HepG2 (cell line): ENCODE measurements at regions not wholly inside any gene's neighbourhood (a gene's known extent, or its start where the extent isn't known, plus 50 kb on each side); places are given as distances from the start of the nearest gene placed in this dataset.

Source experiments
- ATAC-seq: fragments of 200-7000 bp; cut with Tn5 transposase; 3 replicates; pipeline ENCODE4 v1.9.1; 2020; ENCODE audit warnings: mild to moderate bottlenecking, moderate library complexity
- BruUV-seq: library from RNA; stranded (reverse); fragments of 400-500 nt; replicated peaks from 2 replicates; lab custom pipeline; 2021; lab: Mats Ljungman, UMichigan
- CTCF ChIA-PET: fragments of 300-600 bp; formaldehyde crosslinking; extraction: SDS; loops from one replicate; lab custom pipeline; 2021; ENCODE audit warnings: low total read pairs, inconsistent platforms, low intra/inter-chr PET ratio; lab: Yijun Ruan, JAX
- POLR2A ChIA-PET: fragments of 350-600 bp; sonication (Branson Sonifier 250); formaldehyde crosslinking; loops from one replicate; lab custom pipeline; 2020; ENCODE audit warnings: antibody characterized with exemption, inconsistent platforms; lab: Yijun Ruan, JAX
- DNase-seq: peaks from one replicate; pipeline ENCODE4 v3.0.0-alpha.2; 2015; ENCODE audit warnings: low spot score
- FAIRE-seq: peaks from 3 replicates; lab custom pipeline; 2011; peaks lifted over from hg19 to GRCh38; lab: Jason Lieb, UNC
- H2AFZ ChIP-seq: one replicate; pipeline ENCODE4 v1.6.1; 2011; ENCODE audit warnings: low read length, inconsistent platforms
- H3K27ac ChIP-seq: fragments of 300-600 bp; 3 replicates; pipeline ENCODE4 v1.8.0; 2011; ENCODE audit warnings: mixed run types, mild to moderate bottlenecking, mixed read lengths, low read length, inconsistent platforms; ENCODE audit not compliant: insufficient read depth; ENCODE audit errors: extremely low read length
- H3K27me3 ChIP-seq, 2 experiments: fragments of 200-600 bp in 1 of 2; 2 replicates in 1 of 2; 3 replicates in 1 of 2; pipeline versions ENCODE4 v1.6.0 to v1.8.0; 2011; ENCODE audit warnings: low read length in 2 of 2, mild to moderate bottlenecking in 2 of 2, moderate library complexity in 2 of 2, inconsistent platforms in 1 of 2; ENCODE audit not compliant: insufficient read depth in 2 of 2, control insufficient read depth in 1 of 2
- H3K36me3 ChIP-seq, 2 experiments: fragments of 200-600 bp in 1 of 2; replicated peaks in 1 of 2; 2 replicates in 1 of 2; 3 replicates in 1 of 2; pipeline versions ENCODE4 v1.5.1 to v1.8.0; 2011; ENCODE audit warnings: low read length in 2 of 2, inconsistent platforms in 1 of 2; ENCODE audit not compliant: insufficient read depth in 2 of 2, control insufficient read depth in 1 of 2
- H3K4me1 ChIP-seq: 2 replicates; pipeline ENCODE4 v1.5.1; 2012; ENCODE audit warnings: low read length, inconsistent platforms; ENCODE audit not compliant: insufficient read depth
- H3K4me2 ChIP-seq: 2 replicates; pipeline ENCODE4 v1.6.0; 2011; ENCODE audit warnings: low read depth, low read length, inconsistent platforms
- H3K4me3 ChIP-seq, 3 experiments: fragments of 200-600 bp in 1 of 3; sonication (generic), shearing (Covaris generic) in 1 of 3; replicated peaks in 1 of 3; 2 replicates each; pipeline ENCODE4 v1.5.1; 2011 to 2016; ENCODE audit warnings: low read length in 3 of 3, inconsistent platforms in 2 of 3, low read depth in 2 of 3, mild to moderate bottlenecking in 2 of 3, control low read depth in 1 of 3, mixed read lengths in 1 of 3; ENCODE audit not compliant: insufficient read depth in 1 of 3
- H3K79me2 ChIP-seq: one replicate; pipeline ENCODE4 v1.6.1; 2011; ENCODE audit warnings: low read length, inconsistent platforms; ENCODE audit not compliant: insufficient read depth
- H3K9ac ChIP-seq: 2 replicates; pipeline ENCODE4 v1.6.0; 2011; ENCODE audit warnings: mild to moderate bottlenecking, low read depth, low read length, inconsistent platforms; ENCODE audit not compliant: insufficient read depth
- H3K9me3 ChIP-seq: 2 replicates; pipeline ENCODE4 v1.5.1; 2012; ENCODE audit warnings: mild to moderate bottlenecking, low read length
- H4K20me1 ChIP-seq: 2 replicates; pipeline ENCODE4 v1.6.0; 2011; ENCODE audit warnings: inconsistent platforms, mild to moderate bottlenecking, low read length, moderate library complexity; ENCODE audit not compliant: insufficient read depth
- ARHGAP35 ChIP-seq: sonication (generic); formaldehyde crosslinking; IDR thresholded peaks from 2 replicates; pipeline ENCODE4 v1.9.0; 2022; ENCODE audit warnings: mild to moderate bottlenecking, inconsistent platforms, moderate library complexity, missing genetic modification reagents, borderline replicate concordance
- DMAP1 ChIP-seq: IDR thresholded peaks from 2 replicates; pipeline ENCODE4 v1.6.1; 2016
- HNRNPUL1 ChIP-seq: fragments of 200-400 bp; formaldehyde crosslinking; IDR thresholded peaks from 2 replicates; pipeline ENCODE4 v1.6.1; 2017; ENCODE audit warnings: low read depth, mild to moderate bottlenecking, low read length, moderate library complexity
- NRL ChIP-seq: sonication (generic); formaldehyde crosslinking; IDR thresholded peaks from 2 replicates; pipeline ENCODE4 v1.5.0; 2020; ENCODE audit warnings: missing genetic modification reagents, mild to moderate bottlenecking, moderate library complexity, borderline replicate concordance
- ZFYVE20 ChIP-seq: sonication (generic); formaldehyde crosslinking; IDR thresholded peaks from 2 replicates; pipeline ENCODE4 v1.8.0; 2023; ENCODE audit warnings: low read depth, mild to moderate bottlenecking, moderate library complexity, missing genetic modification reagents, borderline replicate concordance
- ZNF234 ChIP-seq: sonication (generic); formaldehyde crosslinking; conservative IDR thresholded peaks from 2 replicates; pipeline ENCODE4 v1.5.1; 2020; ENCODE audit warnings: mild to moderate bottlenecking, missing genetic modification reagents
- ZNF296 ChIP-seq: sonication (generic); formaldehyde crosslinking; conservative IDR thresholded peaks from 2 replicates; pipeline ENCODE4 v1.5.0; 2020; ENCODE audit warnings: mild to moderate bottlenecking, missing genetic modification reagents
- ZNF326 ChIP-seq: sonication (generic); formaldehyde crosslinking; IDR thresholded peaks from 2 replicates; pipeline ENCODE4 v1.4.0; 2020; ENCODE audit warnings: missing genetic modification reagents, borderline replicate concordance
- ZNF484 ChIP-seq: sonication (generic); formaldehyde crosslinking; IDR thresholded peaks from 2 replicates; pipeline ENCODE4 v1.5.1; 2020; ENCODE audit warnings: mild to moderate bottlenecking, low read depth, missing genetic modification reagents, borderline replicate concordance
- ZNF569 ChIP-seq: sonication (generic); formaldehyde crosslinking; IDR thresholded peaks from 2 replicates; pipeline ENCODE4 v1.5.0; 2020; ENCODE audit warnings: mild to moderate bottlenecking, missing genetic modification reagents, moderate library complexity, borderline replicate concordance
- WGBS: methylation state at CpG from one replicate; pipeline ENCODE4 v1.1.6; 2017; ENCODE audit warnings: low lambda C conversion rate; 5-methylcytosine and 5-hydroxymethylcytosine counted together
- in situ Hi-C: cut with HindIII; loops from 2 replicates; pipeline ENCODE4 v1.10.0; 2017; ENCODE audit warnings: low pct_unique_long_range_greater_than_20kb; ENCODE audit not compliant: extremely low pct_ligation_motif_present
- intact Hi-C: fragments of 100-400 bp; cut with micrococcal nuclease; formaldehyde crosslinking; loops from one replicate; pipeline ENCODE4 v1.10.0; 2022; ENCODE audit not compliant: unreplicated experiment
- TF ChIP-seq, protein P1 (sequence below): IDR thresholded peaks from 2 replicates; pipeline ENCODE4 v1.6.1; 2018; ENCODE audit warnings: missing genetic modification reagents, mild to moderate bottlenecking, missing compliant biosample characterization
- TF ChIP-seq, protein P2 (sequence below): sonication (generic); formaldehyde crosslinking; IDR thresholded peaks from 2 replicates; pipeline ENCODE4 v1.4.0; 2020; ENCODE audit warnings: mild to moderate bottlenecking, low read depth, missing genetic modification reagents
- TF ChIP-seq, protein P3 (sequence below): IDR thresholded peaks from 2 replicates; pipeline ENCODE4 v1.6.1; 2016; ENCODE audit warnings: low read depth

DNA sequence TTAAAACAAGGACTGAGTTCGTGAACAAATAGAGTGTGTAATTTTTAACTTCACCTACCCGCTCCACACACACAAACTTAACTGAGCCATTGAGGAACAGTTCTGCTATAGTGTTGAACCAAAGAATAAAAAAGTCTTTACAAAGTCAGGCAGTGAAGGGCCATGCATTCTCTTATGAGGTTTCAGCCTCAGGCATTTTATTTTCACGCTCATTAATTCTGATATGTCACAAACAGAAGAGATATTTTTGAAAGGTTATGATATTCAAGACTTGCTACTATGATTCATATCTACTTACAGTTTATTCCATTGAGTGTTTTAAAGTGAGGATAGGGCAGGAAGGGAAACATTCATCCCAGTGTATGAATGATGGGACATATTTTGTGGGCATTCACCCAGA is 282.2 kb downstream of the SLITRK5 start:
- WGBS, result 0% methylated on average over 3 of the region's 3 CpGs
- CTCF ChIA-PET, result no interaction called here
- Histone ChIP-seq H2AFZ (no peak overlapping the region), H4K20me1 (no peaks in the 10 kb centered on the region), H3K4me2 (no peak overlapping the region), H3K9me3 (no peaks in the 10 kb centered on the region), H3K4me3 (no peak overlapping the region), H3K36me3 (no peaks in the 10 kb centered on the region), H3K79me2 (no peaks in the 10 kb centered on the region), H3K27ac (no peak overlapping the region), H3K4me1 (no peaks in the 10 kb centered on the region), H3K9ac (no peak overlapping the region), H3K27me3 (no peaks in the 10 kb centered on the region)
- POLR2A ChIA-PET, result no interaction called here
- in situ Hi-C loops, result no loop called here
- DNase-seq (no peak), ATAC-seq (no peak), FAIRE-seq (no peak)
- TF ChIP-seq, protein P1, sequence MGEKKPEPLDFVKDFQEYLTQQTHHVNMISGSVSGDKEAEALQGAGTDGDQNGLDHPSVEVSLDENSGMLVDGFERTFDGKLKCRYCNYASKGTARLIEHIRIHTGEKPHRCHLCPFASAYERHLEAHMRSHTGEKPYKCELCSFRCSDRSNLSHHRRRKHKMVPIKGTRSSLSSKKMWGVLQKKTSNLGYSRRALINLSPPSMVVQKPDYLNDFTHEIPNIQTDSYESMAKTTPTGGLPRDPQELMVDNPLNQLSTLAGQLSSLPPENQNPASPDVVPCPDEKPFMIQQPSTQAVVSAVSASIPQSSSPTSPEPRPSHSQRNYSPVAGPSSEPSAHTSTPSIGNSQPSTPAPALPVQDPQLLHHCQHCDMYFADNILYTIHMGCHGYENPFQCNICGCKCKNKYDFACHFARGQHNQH, result no peak
- TF ChIP-seq HNRNPUL1, result no peak
- TF ChIP-seq, protein P2, sequence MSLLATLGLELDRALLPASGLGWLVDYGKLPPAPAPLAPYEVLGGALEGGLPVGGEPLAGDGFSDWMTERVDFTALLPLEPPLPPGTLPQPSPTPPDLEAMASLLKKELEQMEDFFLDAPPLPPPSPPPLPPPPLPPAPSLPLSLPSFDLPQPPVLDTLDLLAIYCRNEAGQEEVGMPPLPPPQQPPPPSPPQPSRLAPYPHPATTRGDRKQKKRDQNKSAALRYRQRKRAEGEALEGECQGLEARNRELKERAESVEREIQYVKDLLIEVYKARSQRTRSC (CRISPR knock-in tag), result no peak
- TF ChIP-seq ZNF296 (CRISPR knock-in tag), result no peak
- TF ChIP-seq ZNF569, result no peak
- TF ChIP-seq DMAP1 (CRISPR knock-in tag), result no peak
- TF ChIP-seq, protein P3, sequence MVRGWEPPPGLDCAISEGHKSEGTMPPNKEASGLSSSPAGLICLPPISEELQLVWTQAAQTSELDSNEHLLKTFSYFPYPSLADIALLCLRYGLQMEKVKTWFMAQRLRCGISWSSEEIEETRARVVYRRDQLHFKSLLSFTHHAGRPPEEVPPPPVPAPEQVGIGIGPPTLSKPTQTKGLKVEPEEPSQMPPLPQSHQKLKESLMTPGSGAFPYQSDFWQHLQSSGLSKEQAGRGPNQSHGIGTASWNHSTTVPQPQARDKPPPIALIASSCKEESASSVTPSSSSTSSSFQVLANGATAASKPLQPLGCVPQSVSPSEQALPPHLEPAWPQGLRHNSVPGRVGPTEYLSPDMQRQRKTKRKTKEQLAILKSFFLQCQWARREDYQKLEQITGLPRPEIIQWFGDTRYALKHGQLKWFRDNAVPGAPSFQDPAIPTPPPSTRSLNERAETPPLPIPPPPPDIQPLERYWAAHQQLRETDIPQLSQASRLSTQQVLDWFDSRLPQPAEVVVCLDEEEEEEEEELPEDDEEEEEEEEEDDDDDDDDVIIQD (CRISPR knock-in tag), result no peak
- no peak for TF ChIP-seq ZNF234 (CRISPR knock-in tag)
- TF ChIP-seq ARHGAP35 (CRISPR knock-in tag), result no peak
- no peak for TF ChIP-seq ZNF326
- TF ChIP-seq ZNF484, result no peak
- TF ChIP-seq NRL (CRISPR knock-in tag), result no peak
- no peak for TF ChIP-seq ZFYVE20 (CRISPR knock-in tag)
- TF ChIP-seq, all 625 proteins: peak for 0
- intact Hi-C loops, result no loop called here
- no TSS peak for BruUV-seq
